NB4 (cell line): ENCODE measurements at regions not wholly inside any gene's neighbourhood (a gene's known extent, or its start where the extent isn't known, plus 50 kb on each side); places are given as distances from the start of the nearest gene placed in this dataset.
"Not testable (repeated sequence)": the region's sequence is repeated elsewhere in the genome, so short reads cannot be mapped to it uniquely, and the experiment has no call there.

Source experiments
- DNase-seq: peaks from one replicate; pipeline ENCODE4 v3.0.0; 2010; ENCODE audit warnings: low read depth
- H3K4me3 ChIP-seq: one replicate; pipeline ENCODE4 v1.5.1; 2011; ENCODE audit warnings: mild to moderate bottlenecking, low read depth, low read length, moderate library complexity

GRCh38 chr2:90291168-90291883 lies 1599.9 kb downstream of the RPIA start:
- not testable (repeated sequence) for DNase-seq, H3K4me3 ChIP-seq

DNA sequence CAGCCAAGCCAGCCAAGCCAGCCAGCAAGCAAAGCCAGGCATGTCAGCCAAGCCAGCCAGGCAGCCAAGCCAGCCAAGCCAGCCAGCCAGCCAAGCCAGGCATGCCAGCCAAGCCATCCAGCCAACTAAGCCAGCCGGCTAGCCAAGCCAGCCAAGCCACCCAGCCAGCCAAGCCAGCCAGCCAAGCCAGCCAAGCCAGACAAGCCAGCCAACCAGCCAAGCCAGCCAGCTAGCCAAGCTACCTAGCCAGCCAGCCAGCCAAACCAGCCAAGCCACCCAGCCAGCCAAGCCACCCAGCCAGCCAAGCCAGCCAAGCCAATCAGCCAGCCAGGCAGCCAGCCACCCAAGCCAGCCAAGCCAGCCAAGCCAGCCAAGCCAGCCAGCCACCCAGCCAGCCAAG lies 1600.5 kb downstream of the RPIA start:
- not testable (repeated sequence) for DNase-seq, H3K4me3 ChIP-seq

DNA sequence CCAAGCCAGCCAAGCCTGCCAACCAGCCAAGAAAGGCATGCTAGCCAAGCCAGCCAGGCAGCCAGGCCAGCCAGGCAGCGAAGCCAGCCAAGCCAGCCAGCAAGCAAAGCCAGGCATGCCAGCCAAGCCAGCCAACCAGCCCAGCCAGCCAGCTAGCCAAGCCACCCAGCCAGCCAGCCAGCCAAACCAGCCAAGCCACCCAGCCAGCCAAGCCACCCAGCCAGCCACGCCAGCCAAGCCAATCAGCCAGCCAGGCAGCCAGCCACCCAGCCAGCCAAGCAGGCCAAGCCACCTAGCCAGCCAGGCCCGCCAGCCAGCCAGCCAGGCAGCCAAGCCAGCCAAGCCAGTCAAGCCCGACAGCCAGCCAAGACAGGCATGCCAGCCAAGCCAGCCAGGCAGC lies 1601.0 kb downstream of the RPIA start:
- H3K4me3 ChIP-seq, DNase-seq: not testable (repeated sequence)

GRCh38 chr2:90293224-90293623 lies 1601.8 kb downstream of the RPIA start:
- DNase-seq, H3K4me3 ChIP-seq: not testable (repeated sequence)

GRCh38 chr2:90293806-90294205 lies 1602.3 kb downstream of the RPIA start:
- not testable (repeated sequence) for DNase-seq

DNA sequence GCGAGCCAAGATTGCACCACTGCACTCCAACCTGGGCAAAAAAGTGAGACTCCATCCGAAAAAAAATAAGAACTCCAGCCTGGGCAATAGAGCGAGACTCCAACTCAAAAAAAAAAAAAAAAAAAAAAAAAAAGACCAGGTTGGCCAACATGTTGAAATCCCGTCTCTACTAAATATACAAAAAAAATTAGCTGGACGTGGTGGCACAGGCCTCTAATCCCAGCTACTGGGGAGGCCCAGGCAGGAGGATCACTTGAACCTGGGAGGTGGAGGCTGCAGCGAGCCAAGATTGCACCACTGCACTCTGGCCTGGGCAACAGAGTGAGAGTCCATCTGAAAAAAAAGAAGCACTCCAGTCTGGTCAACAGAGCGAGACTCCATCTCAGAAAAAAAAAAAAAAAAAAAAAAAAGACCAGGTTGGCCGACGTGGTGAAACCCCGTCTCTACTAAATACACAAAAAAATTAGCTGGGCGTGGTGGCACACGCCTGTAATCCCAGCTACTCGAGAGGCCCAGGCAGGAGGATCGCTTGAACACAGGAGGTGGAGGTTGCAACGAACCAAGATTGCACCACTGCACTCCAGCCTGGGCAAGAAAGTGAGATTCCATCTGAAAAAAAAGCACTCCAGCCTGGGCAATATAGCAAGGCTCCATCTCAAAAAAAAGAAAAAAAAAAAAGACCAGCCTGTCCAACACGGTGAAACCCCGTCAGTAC lies 1603.7 kb downstream of the RPIA start:
- H3K4me3 ChIP-seq, DNase-seq: not testable (repeated sequence)

More at GRCh38 chr2:90293806-90294205, 1602.3 kb downstream of the RPIA start:
- H3K4me3 ChIP-seq: not testable (repeated sequence)

DNA sequence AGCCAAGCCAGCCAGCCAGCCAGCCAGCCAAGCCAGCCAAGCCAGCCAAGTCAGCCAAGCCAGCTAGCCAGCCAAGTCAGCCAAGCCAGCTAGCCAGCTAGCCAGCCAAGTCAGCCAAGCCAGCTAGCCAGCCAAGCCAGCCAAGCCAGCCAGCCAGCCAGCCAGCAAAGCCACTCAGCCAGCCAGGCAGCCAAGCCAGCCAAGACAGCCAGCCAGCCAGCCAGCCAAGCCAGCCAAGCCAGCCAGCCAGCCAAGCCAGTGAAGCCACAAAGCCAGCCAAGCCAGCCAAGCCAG lies 1605.0 kb downstream of the RPIA start:
- not testable (repeated sequence) for H3K4me3 ChIP-seq, DNase-seq

GRCh38 chr2:90297701-90298100 lies 1606.2 kb downstream of the RPIA start:
- not testable (repeated sequence) for DNase-seq, H3K4me3 ChIP-seq

DNA sequence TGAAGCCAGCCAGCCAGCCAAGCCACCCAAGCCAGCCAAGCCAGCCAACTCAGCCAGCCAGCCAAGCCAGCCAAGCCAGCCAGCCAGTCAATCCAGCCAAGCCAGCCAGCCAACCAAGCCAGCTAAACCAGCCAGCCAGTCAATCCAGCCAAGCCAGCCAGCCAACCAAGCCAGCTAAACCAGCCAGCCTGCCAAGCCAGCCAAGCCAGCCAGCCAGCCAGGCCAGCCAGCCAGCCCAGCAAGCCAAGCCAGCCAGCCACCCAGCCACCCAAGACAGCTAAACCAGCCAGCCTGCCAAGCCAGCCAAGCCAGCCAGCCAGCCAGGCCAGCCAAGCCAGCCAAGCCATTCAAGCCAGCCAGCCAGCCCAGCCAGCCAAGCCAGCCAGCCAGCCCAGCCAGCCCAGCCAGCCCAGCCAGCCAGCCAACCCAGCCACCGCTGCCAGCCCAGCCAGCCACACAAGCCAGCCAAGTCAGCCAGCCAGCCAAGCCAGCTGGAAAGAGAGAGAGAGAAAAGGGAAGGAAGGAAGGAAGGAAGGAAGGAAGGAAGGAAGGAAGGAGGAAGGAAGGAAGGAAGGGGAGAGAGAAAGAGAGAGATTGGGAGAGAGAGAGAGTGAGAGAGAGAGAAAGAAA lies 1606.8 kb downstream of the RPIA start:
- not testable (repeated sequence) for DNase-seq, H3K4me3 ChIP-seq

DNA sequence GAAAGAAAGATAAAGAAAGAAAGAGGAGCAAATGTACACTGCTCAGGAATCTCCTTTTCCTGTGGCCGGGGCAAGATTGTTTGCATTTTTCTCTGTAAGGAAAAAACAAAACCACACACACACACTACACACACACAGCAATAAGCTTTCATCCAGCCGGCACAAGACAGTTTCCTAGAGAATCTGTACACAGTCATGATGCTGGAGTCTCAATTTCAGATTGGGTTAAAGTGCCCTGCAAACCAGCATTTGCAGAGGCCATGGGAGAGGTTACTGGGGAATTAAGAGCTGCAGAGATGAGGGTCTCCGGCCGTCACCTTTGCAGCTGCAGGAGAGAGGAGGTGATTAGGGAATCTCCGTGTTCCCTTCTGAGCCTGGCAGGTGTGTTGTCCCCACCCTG lies 1607.5 kb downstream of the RPIA start:
- not testable (repeated sequence) for H3K4me3 ChIP-seq, DNase-seq

GRCh38 chr2:90322982-90323381 lies 1631.5 kb downstream of the RPIA start:
- H3K4me3 ChIP-seq, DNase-seq: not testable (repeated sequence)

GRCh38 chr2:90323612-90324558 lies 1632.4 kb downstream of the RPIA start:
- not testable (repeated sequence) for H3K4me3 ChIP-seq
- DNase-seq: peak; percentile 21

DNA sequence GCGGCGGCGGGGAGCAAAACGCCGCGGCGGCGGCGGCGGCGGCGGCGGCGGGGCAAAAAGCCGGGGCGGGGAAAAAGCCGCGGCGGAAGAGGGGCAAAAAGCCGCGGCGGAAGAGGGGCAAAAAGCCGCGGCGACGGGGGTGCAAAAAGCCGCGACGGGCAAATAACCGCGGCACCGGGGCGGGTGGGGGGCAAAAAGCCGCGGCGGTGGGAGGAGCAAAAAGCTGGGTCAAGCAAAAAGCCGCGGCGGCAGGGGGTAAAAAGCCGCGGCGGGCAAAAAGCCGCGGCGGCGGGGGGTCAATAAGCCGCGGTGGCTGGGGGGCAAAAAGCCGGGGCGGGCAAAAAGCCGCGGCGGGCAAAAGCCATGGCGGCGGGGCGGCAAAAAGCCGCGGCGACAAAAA lies 1633.2 kb downstream of the RPIA start:
- not testable (repeated sequence) for DNase-seq, H3K4me3 ChIP-seq

GRCh38 chr2:90325796-90326353 lies 1634.4 kb downstream of the RPIA start:
- not testable (repeated sequence) for H3K4me3 ChIP-seq, DNase-seq

DNA sequence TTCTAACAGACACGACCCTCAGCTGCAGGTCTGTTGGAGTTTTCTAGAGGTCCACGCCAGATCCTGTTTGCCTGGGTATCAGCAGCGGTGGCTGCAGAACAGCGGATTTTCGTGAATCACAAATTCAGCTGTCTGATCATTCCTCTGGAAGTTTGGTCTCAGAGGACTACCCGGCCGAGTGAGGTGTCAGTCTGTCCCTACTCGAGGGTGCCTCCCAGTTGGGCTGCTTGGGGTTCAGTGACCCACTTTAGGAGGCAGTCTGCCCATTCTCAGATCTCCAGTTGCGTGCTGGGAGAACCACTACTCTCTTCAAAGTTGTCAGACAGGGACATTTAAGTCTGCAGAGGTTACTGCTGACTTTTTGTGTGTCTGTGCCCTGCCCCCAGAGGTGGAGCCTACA lies 1664.1 kb downstream of the RPIA start:
- not testable (repeated sequence) for H3K4me3 ChIP-seq, DNase-seq

DNA sequence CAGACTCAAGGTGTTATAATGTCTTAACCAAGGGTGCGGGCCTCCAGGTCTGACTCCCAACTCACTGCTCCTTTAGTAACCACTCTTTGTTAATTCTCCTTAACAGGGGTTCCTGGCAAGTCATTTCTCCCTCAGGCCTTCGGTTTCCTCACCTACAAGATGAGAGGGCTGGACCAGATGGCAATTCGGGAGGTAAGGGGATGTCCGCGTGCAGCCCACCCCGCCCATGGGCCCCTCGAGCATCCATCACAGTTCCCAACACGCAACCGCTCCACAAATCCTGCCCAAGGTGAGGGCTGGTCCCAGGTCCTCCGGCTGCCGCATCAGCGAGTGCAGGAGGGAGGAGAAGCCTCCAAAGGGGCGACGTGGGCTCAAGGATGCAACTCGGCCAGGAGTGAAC lies 1667.9 kb downstream of the RPIA start:
- not testable (repeated sequence) for H3K4me3 ChIP-seq, DNase-seq

DNA sequence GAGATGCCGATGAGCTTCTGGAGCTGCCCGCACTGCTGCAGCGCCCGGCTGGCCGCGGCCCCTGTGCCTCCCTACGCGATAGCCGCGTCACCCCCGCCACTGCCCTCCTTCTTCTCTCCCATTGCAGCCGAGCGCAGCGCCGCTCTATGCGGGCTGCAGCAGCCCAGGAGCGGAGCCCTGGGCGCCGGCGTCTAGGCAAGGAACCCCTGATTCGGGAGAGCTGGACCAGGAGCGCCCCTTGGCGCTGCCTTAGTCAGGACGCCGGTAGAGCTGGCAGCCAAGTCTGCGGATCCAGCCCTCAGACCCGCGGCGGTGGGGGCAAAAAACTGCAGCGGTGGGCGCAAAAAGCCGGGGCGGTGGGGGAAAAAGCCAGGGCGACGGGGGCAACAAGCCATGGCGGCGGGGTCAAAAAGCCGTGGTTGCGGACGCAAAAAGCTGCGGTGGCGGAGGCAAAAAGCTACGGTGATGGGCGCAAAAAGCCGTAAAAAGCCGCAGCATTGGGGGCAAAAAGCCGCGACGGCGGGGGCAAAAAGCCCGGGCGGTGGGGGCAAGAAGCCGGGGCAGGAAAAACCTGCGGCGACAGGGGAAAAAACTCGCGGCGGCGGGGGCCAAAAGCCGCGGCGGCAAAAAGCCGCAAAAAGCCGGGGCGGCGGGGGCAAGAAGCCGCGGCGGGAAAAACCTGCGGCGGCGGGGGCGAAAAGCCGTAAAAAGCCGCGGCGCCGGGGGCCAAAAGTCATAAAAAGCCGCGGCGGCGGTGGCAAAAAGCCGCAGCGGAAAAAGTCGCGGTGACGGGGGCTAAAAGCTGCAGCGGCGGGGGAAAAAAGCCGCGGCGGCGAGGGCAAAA lies 1668.6 kb downstream of the RPIA start:
- not testable (repeated sequence) for H3K4me3 ChIP-seq, DNase-seq

DNA sequence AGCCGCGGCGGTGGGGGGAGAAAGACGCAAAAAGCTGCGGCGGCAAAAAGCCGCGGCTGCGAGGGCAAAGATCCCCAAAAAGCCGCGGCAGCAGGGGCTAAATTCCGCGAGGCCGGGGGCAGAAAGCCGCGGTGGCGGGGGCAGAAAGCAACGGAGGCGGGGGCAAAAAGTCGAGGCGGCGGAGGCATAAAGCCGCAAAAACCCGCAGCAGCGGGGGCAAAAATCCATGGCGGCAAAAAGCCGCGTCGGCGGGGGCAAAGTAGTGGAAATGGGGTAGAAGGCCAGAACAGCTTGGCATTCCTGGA lies 1669.2 kb downstream of the RPIA start:
- not testable (repeated sequence) for DNase-seq, H3K4me3 ChIP-seq
